A549 (cell line): ENCODE measurements at regions not wholly inside any gene's neighbourhood (a gene's known extent, or its start where the extent isn't known, plus 50 kb on each side); places are given as distances from the start of the nearest gene placed in this dataset.

Source experiments
- ATAC-seq, 2 experiments: fragments of 200-7000 bp in 1 of 2; fragments of >200 bp in 1 of 2; cut with Nextera tagmentation in 1 of 2; cut with Tn5 transposase in 1 of 2; 3 replicates each; pipeline versions ENCODE4 v1.8.0 to v1.9.1; 2018 to 2020; ENCODE audit warnings: mild to moderate bottlenecking in 1 of 2, moderate library complexity in 1 of 2
- CTCF ChIA-PET: fragments of 300-600 bp; sonication (Branson Sonifier 250); formaldehyde crosslinking; extraction: SDS; loops from one replicate; lab custom pipeline; 2021; ENCODE audit warnings: antibody characterized with exemption, inconsistent platforms; lab: Yijun Ruan, JAX
- POLR2A ChIA-PET: fragments of 350-600 bp; formaldehyde crosslinking; extraction: SDS; loops from one replicate; lab custom pipeline; 2021; ENCODE audit warnings: antibody characterized with exemption, inconsistent platforms; lab: Yijun Ruan, JAX
- DNase-seq, 2 experiments: peaks; one replicate each; pipeline versions ENCODE4 v3.0.0 to v3.0.0-alpha.2; 2011 to 2016; ENCODE audit warnings: low read depth in 1 of 2, low spot score in 1 of 2
- FAIRE-seq: peaks from 2 replicates; lab custom pipeline; 2011; peaks lifted over from hg19 to GRCh38; lab: Jason Lieb, UNC
- H3K27ac ChIP-seq, 2 experiments: fragments of >200 bp; sonication (Bioruptor Twin); formaldehyde crosslinking; 3 replicates each; pipeline ENCODE4 v1.5.1; 2016 to 2017
- H3K4me1 ChIP-seq: fragments of >200 bp; sonication (Bioruptor Twin); formaldehyde crosslinking; 3 replicates; pipeline ENCODE4 v1.6.1; 2016
- H3K4me2 ChIP-seq: fragments of >200 bp; sonication (Bioruptor Twin); formaldehyde crosslinking; 3 replicates; pipeline ENCODE4 v1.6.1; 2016
- H3K4me3 ChIP-seq: fragments of >200 bp; sonication (Bioruptor Twin); formaldehyde crosslinking; 3 replicates; pipeline ENCODE4 v1.5.1; 2016
- H3K9me3 ChIP-seq: fragments of >200 bp; sonication (Bioruptor Twin); formaldehyde crosslinking; 3 replicates; pipeline ENCODE4 v1.6.1; 2016
- CBX2 ChIP-seq: fragments of 200-600 bp; sonication (generic); IDR thresholded peaks from 2 replicates; pipeline ENCODE4 v1.6.1; 2016; ENCODE audit warnings: low read depth, mild to moderate bottlenecking, borderline replicate concordance
- CBX8 ChIP-seq: fragments of 200-600 bp; sonication (generic); IDR thresholded peaks from 2 replicates; pipeline ENCODE4 v1.6.1; 2016
- CHD2 ChIP-seq: fragments of 150-350 bp; IDR thresholded peaks from 2 replicates; pipeline ENCODE4 v1.6.1; 2014; ENCODE audit warnings: low read length; ENCODE audit not compliant: partially characterized antibody
- EHF ChIP-seq: fragments of 250-450 bp; sonication (Bioruptor Pico); IDR thresholded peaks from 2 replicates; pipeline ENCODE4 v1.5.0; 2020; ENCODE audit warnings: mild to moderate bottlenecking
- EHMT2 ChIP-seq: fragments of 200-600 bp; sonication (generic); IDR thresholded peaks from 2 replicates; pipeline ENCODE4 v1.6.1; 2016; ENCODE audit warnings: antibody characterized with exemption, low read depth, mild to moderate bottlenecking, moderate library complexity
- EP300 ChIP-seq, 2 experiments: fragments of >200 bp; sonication (Bioruptor Twin); formaldehyde crosslinking; IDR thresholded peaks; 2 replicates in 1 of 2; 3 replicates in 1 of 2; pipeline ENCODE4 v1.6.1; 2016 to 2017
- ESRRA ChIP-seq: fragments of 150-350 bp; IDR thresholded peaks from 2 replicates; pipeline ENCODE4 v1.6.1; 2014; ENCODE audit warnings: mild to moderate bottlenecking, low read length, borderline replicate concordance
- FOSL2 ChIP-seq, 2 experiments: fragments of 450-650 bp in 1 of 2; fragments of >200 bp in 1 of 2; sonication (Bioruptor Twin) in 1 of 2; formaldehyde crosslinking; IDR thresholded peaks; 2 replicates each; pipeline versions ENCODE4 v1.5.0 to v1.6.1; 2016 to 2020; ENCODE audit warnings: mild to moderate bottlenecking in 1 of 2, moderate library complexity in 1 of 2
- GATA3 ChIP-seq: IDR thresholded peaks from 2 replicates; pipeline ENCODE4 v1.6.1; 2012; ENCODE audit warnings: borderline replicate concordance
- HDAC2 ChIP-seq: fragments of 200-600 bp; sonication (generic); IDR thresholded peaks from 2 replicates; pipeline ENCODE4 v1.6.1; 2016
- HOXB5 ChIP-seq: fragments of 250-450 bp; sonication (Bioruptor Pico); IDR thresholded peaks from 2 replicates; pipeline ENCODE4 v1.5.0; 2020; ENCODE audit warnings: mild to moderate bottlenecking, moderate library complexity
- JUNB ChIP-seq: fragments of >200 bp; sonication (Bioruptor Twin); formaldehyde crosslinking; IDR thresholded peaks from 2 replicates; pipeline ENCODE4 v1.6.1; 2016
- PHF8 ChIP-seq: fragments of 200-600 bp; sonication (generic); IDR thresholded peaks from 2 replicates; pipeline ENCODE4 v1.6.1; 2016; ENCODE audit warnings: low read depth, mild to moderate bottlenecking, antibody characterized with exemption, moderate library complexity, borderline replicate concordance
- POLR2AphosphoS2 ChIP-seq: conservative IDR thresholded peaks from 2 replicates; pipeline ENCODE4 v1.6.1; 2012; ENCODE audit warnings: low read length, improper control_type of control experiment, inconsistent platforms
- RFX5 ChIP-seq: fragments of 450-650 bp; IDR thresholded peaks from 2 replicates; pipeline ENCODE4 v1.7.1; 2014; ENCODE audit warnings: antibody characterized with exemption, mild to moderate bottlenecking, moderate library complexity
- ZFP36 ChIP-seq: fragments of 450-650 bp; IDR thresholded peaks from 2 replicates; pipeline ENCODE4 v1.6.1; 2014; ENCODE audit warnings: borderline replicate concordance; ENCODE audit not compliant: partially characterized antibody
- WGBS: methylation state at CpG from one replicate; pipeline ENCODE4 v1.1.6; 2017; ENCODE audit errors: missing lambda C conversion rate; 5-methylcytosine and 5-hydroxymethylcytosine counted together
- TF ChIP-seq, protein P1 (sequence below): fragments of 200-600 bp; sonication (generic); IDR thresholded peaks from 2 replicates; pipeline ENCODE4 v1.6.1; 2016; ENCODE audit warnings: antibody characterized with exemption, mild to moderate bottlenecking, moderate library complexity
- TF ChIP-seq, protein P2 (sequence below): fragments of >200 bp; sonication (Bioruptor Twin); formaldehyde crosslinking; IDR thresholded peaks from 2 replicates; pipeline ENCODE4 v1.6.1; 2016
- TF ChIP-seq, protein P3 (sequence below): fragments of 450-650 bp; IDR thresholded peaks from 2 replicates; pipeline ENCODE4 v1.6.1; 2014; ENCODE audit warnings: antibody characterized with exemption
- TF ChIP-seq, protein P4 (sequence below): IDR thresholded peaks from 2 replicates; pipeline ENCODE4 v1.6.1; 2012; ENCODE audit warnings: low read depth, borderline replicate concordance

DNA sequence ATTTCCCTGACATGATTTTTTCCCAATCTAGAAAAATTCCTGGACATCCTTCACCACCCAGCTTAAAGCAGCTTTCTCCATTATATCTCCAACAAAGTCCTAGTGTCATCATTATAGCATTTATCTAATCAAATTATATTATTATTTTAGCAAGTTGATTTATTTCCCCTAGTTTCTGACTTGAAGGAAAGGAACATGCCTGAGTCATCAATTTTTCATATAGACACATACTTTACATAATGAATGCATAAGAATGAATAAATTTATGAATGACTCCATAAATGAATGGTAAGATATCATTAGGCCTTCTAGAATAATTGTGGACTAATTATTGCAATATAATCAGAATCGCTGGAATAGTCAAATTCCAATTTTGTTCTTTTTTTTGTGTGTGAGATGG lies 79.4 kb upstream of the COL11A1 start:
- CTCF ChIA-PET, result no interaction called here
- no peak overlapping the region for H3K27ac ChIP-seq
- 0 out of 3 replicates have a peak, but pooled peaks cover 4% of the 10 kb centered on the region for H3K4me1 ChIP-seq
- no peak for ATAC-seq
- H3K4me3 ChIP-seq, result no peak overlapping the region
- WGBS, result 62% methylated on average over 1 of the region's 1 CpG
- H3K9me3 ChIP-seq, result no peaks in the 10 kb centered on the region
- FAIRE-seq, result no peak
- TF ChIP-seq, protein P1, sequence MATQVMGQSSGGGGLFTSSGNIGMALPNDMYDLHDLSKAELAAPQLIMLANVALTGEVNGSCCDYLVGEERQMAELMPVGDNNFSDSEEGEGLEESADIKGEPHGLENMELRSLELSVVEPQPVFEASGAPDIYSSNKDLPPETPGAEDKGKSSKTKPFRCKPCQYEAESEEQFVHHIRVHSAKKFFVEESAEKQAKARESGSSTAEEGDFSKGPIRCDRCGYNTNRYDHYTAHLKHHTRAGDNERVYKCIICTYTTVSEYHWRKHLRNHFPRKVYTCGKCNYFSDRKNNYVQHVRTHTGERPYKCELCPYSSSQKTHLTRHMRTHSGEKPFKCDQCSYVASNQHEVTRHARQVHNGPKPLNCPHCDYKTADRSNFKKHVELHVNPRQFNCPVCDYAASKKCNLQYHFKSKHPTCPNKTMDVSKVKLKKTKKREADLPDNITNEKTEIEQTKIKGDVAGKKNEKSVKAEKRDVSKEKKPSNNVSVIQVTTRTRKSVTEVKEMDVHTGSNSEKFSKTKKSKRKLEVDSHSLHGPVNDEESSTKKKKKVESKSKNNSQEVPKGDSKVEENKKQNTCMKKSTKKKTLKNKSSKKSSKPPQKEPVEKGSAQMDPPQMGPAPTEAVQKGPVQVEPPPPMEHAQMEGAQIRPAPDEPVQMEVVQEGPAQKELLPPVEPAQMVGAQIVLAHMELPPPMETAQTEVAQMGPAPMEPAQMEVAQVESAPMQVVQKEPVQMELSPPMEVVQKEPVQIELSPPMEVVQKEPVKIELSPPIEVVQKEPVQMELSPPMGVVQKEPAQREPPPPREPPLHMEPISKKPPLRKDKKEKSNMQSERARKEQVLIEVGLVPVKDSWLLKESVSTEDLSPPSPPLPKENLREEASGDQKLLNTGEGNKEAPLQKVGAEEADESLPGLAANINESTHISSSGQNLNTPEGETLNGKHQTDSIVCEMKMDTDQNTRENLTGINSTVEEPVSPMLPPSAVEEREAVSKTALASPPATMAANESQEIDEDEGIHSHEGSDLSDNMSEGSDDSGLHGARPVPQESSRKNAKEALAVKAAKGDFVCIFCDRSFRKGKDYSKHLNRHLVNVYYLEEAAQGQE, result no peak
- TF ChIP-seq, protein P2, sequence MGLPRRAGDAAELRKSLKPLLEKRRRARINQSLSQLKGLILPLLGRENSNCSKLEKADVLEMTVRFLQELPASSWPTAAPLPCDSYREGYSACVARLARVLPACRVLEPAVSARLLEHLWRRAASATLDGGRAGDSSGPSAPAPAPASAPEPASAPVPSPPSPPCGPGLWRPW, result no peak
- TF ChIP-seq CBX8, result no peak
- TF ChIP-seq, protein P3, sequence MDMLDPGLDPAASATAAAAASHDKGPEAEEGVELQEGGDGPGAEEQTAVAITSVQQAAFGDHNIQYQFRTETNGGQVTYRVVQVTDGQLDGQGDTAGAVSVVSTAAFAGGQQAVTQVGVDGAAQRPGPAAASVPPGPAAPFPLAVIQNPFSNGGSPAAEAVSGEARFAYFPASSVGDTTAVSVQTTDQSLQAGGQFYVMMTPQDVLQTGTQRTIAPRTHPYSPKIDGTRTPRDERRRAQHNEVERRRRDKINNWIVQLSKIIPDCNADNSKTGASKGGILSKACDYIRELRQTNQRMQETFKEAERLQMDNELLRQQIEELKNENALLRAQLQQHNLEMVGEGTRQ, result no peak
- TF ChIP-seq HOXB5 (CRISPR knock-in tag), result no peak
- TF ChIP-seq CHD2, result no peak
- no peak for TF ChIP-seq ZFP36
- no peak for TF ChIP-seq FOSL2 (IDR thresholded peaks at IDR 0.05)
- TF ChIP-seq FOSL2 (CRISPR knock-in tag; IDR thresholded peaks at IDR 0.05), result no peak
- no peak for TF ChIP-seq EHF
- TF ChIP-seq, protein P4, sequence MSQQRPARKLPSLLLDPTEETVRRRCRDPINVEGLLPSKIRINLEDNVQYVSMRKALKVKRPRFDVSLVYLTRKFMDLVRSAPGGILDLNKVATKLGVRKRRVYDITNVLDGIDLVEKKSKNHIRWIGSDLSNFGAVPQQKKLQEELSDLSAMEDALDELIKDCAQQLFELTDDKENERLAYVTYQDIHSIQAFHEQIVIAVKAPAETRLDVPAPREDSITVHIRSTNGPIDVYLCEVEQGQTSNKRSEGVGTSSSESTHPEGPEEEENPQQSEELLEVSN, result no peak
- no peak for TF ChIP-seq EHMT2
- TF ChIP-seq RFX5, result no peak
- no peak for TF ChIP-seq HDAC2
- no peak for TF ChIP-seq ESRRA
- no peak for TF ChIP-seq EP300 (IDR thresholded peaks at IDR 0.05)
- TF ChIP-seq CBX2, result no peak
- DNase-seq, result no peak
- POLR2A ChIA-PET, result no interaction called here
- H3K4me2 ChIP-seq, result no peak overlapping the region

DNA sequence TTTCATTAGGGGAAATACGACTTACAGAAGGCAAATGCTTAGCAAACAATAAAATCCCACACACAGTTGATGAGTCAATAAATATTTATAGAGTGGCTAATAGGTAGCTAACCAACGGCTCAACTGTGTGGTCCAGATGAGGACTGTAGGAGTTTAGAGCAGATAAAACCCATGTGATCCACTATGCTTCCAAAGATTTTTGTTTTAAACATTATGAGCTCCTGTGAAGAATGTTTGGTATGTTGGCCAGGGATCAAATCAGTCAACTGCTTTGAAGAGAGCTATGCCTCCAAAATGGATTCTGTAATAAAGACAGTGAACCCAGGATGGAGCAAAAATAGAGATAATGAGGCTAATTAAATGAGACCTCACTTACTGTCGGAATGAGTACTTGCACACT lies 72.3 kb upstream of the COL11A1 start:
- no peak for TF ChIP-seq FOSL2 (IDR thresholded peaks at IDR 0.05)
- TF ChIP-seq FOSL2 (CRISPR knock-in tag; IDR thresholded peaks at IDR 0.05), result peak; percentile 35; the same call in 1 of the 2 replicates
- no peak for TF ChIP-seq PHF8
- no peak for TF ChIP-seq POLR2AphosphoS2
- TF ChIP-seq JUNB, result peak; percentile 39
- TF ChIP-seq EP300 (IDR thresholded peaks at IDR 0.05), result peak in 1 of 2 experiments; percentile 33; a peak in 2 of 5 replicates
- peak; percentile 38; the same call in 1 of the 2 replicates for TF ChIP-seq GATA3
- Histone ChIP-seq H3K27ac (peak overlapping the region; percentile 53 to 54; a peak in 3 of 6 replicates), H3K4me3 (no peak overlapping the region), H3K4me1 (peaks cover 13% of the 10 kb centered on the region; the same call in 1 of the 3 replicates), H3K9me3 (no peaks in the 10 kb centered on the region), H3K4me2 (peak overlapping the region; percentile 64)
- no peak for FAIRE-seq
- ChIA-PET CTCF (no interaction called here), POLR2A (no interaction called here)
- peak in 1 of 2 experiments; percentile 70 for DNase-seq
- peak; percentile 77 to 84; a peak in 5 of 6 replicates for ATAC-seq
- WGBS, result 0% methylated on average over 3 of the region's 3 CpGs
